Nephron (organoid): ENCODE measurements at regions not wholly inside any gene's neighbourhood (a gene's known extent, or its start where the extent isn't known, plus 50 kb on each side); places are given as distances from the start of the nearest gene placed in this dataset.
"Not testable (repeated sequence)": the region's sequence is repeated elsewhere in the genome, so short reads cannot be mapped to it uniquely, and the experiment has no call there.

Source experiments
- H3K27ac Mint-ChIP-seq, 3 experiments: 2 replicates each; pipeline ENCODE4 v1.8.0; 2020; ENCODE audit warnings: mixed read lengths in 3 of 3, mild to moderate bottlenecking in 2 of 3, moderate library complexity in 1 of 3
- H3K27me3 Mint-ChIP-seq: 2 replicates; pipeline ENCODE4 v1.8.0; 2021; ENCODE audit warnings: low read depth, mild to moderate bottlenecking, moderate library complexity, mixed read lengths
- H3K36me3 Mint-ChIP-seq: 2 replicates; pipeline ENCODE4 v1.8.0; 2020; ENCODE audit warnings: low read depth, mixed read lengths
- H3K4me1 Mint-ChIP-seq: 2 replicates; pipeline ENCODE4 v1.8.0; 2020; ENCODE audit warnings: mixed read lengths
- H3K4me3 Mint-ChIP-seq, 3 experiments: 2 replicates each; pipeline ENCODE4 v1.8.0; 2020; ENCODE audit warnings: mild to moderate bottlenecking in 3 of 3, mixed read lengths in 3 of 3, moderate library complexity in 2 of 3
- H3K9me3 Mint-ChIP-seq: 2 replicates; pipeline ENCODE4 v1.8.0; 2020; ENCODE audit warnings: mixed read lengths
- TF ChIP-seq, protein P1 (sequence below), 3 experiments: fragments of 200-600 bp; sonication (generic); IDR thresholded peaks; one replicate each; pipeline ENCODE4 v1.5.0; 2021; ENCODE audit warnings: antibody characterized with exemption in 3 of 3; ENCODE audit not compliant: unreplicated experiment in 3 of 3

DNA sequence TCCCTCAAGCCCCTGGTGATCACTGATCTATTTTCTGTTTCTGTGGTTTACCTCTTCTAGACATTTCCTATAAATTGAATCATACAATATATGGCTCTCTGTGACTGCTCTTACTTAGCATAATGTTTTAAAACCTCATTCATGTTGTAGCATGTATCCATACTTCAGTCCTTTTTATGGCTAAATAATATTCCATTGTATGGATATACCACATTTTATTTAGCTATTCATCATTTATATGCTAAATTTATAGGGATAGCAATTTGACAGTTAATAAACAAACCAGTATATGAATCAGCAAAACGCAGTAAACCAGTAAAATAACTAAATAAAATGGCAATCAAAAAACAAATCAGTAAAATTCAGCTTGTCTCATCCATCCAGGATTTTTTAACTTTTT is 286.1 kb upstream of the HNRNPA3 start:
- Mint-ChIP-seq H3K27me3 (peaks cover 7% of the 10 kb centered on the region), H3K9me3 (peaks cover 7% of the 10 kb centered on the region), H3K4me3 (no peak overlapping the region), H3K36me3 (no peaks in the 10 kb centered on the region), H3K4me1 (no peaks in the 10 kb centered on the region), H3K27ac (no peak overlapping the region)
- TF ChIP-seq, protein P1, sequence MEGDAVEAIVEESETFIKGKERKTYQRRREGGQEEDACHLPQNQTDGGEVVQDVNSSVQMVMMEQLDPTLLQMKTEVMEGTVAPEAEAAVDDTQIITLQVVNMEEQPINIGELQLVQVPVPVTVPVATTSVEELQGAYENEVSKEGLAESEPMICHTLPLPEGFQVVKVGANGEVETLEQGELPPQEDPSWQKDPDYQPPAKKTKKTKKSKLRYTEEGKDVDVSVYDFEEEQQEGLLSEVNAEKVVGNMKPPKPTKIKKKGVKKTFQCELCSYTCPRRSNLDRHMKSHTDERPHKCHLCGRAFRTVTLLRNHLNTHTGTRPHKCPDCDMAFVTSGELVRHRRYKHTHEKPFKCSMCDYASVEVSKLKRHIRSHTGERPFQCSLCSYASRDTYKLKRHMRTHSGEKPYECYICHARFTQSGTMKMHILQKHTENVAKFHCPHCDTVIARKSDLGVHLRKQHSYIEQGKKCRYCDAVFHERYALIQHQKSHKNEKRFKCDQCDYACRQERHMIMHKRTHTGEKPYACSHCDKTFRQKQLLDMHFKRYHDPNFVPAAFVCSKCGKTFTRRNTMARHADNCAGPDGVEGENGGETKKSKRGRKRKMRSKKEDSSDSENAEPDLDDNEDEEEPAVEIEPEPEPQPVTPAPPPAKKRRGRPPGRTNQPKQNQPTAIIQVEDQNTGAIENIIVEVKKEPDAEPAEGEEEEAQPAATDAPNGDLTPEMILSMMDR (IDR thresholded peaks at IDR 0.05; ENCODE audit: unreplicated experiment in 3 of 3): no peak

DNA sequence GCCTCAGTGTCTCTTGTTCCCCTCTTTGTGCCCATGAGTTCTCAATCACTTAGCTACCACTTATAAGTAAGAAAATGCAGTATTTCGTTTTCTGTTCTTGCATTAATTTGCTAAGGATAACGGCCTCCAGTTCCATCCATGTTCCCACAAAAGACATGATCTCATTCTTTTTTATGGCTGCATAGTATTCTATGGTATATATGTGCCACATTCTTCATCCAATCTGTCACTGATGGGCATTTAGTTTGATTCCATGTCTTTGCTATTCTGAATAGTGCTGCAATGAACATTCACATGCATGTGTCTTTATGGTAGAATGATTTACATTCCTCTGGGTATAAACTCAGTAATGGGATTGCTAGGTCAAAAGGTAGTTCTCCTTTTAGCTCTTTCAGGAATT is 283.2 kb upstream of the HNRNPA3 start:
- H3K27ac Mint-ChIP-seq, H3K9me3 Mint-ChIP-seq, H3K4me1 Mint-ChIP-seq, H3K36me3 Mint-ChIP-seq, H3K4me3 Mint-ChIP-seq: not testable (repeated sequence)
- H3K27me3 Mint-ChIP-seq: peaks cover 10% of the 10 kb centered on the region

DNA sequence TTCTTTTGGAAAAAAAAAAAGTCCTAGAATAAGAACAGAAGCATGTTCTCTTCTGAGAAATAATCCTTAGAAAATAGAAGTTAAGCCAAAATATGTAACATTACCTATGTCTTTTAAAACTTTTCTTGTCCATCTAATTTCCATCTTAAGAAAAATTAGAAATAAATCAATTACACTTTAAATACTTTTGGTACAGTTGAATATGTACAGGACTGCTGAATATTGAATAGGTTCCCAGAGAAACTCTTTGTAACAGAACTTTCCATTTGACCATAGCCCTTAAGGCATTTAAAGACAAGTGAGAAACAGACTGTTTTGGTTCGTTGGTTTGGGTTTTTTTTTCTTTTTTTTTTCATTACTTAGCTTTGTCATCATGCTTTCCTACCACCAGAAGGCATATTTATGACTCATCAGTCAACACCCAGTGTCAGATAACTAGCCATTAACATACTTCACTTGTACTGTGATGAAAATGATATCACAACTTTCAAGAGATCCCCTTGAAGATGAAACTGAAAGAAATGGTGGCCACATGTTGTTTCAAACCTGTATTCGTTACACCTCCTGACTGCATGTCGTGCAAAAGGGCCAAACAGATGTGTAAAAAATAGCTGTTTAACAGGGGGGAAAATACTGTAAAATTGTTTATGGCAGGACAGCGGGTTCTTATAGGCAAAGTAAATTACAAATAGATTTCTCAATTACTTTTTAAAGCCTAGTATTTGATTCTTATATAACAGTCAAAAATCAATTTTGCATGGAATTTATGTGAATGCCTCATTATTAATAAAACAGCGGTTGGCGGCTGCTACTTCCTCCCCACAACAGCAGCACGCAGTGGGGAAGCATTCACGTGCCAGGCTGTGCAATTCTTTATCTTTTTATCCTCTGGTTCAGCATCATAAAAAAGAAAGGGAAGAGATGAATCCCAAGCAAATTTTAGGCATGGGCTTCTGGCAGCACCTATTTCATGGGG is 280.7 kb upstream of the HNRNPA3 start:
- no peak overlapping the region for H3K4me3 Mint-ChIP-seq
- H3K4me1 Mint-ChIP-seq: peaks cover 6% of the 10 kb centered on the region
- H3K27me3 Mint-ChIP-seq: peaks cover 21% of the 10 kb centered on the region
- TF ChIP-seq, protein P1 (IDR thresholded peaks at IDR 0.05; ENCODE audit: unreplicated experiment in 3 of 3): no peak
- no peaks in the 10 kb centered on the region for H3K36me3 Mint-ChIP-seq
- H3K27ac Mint-ChIP-seq: no peak overlapping the region
- H3K9me3 Mint-ChIP-seq: peaks cover 7% of the 10 kb centered on the region

DNA sequence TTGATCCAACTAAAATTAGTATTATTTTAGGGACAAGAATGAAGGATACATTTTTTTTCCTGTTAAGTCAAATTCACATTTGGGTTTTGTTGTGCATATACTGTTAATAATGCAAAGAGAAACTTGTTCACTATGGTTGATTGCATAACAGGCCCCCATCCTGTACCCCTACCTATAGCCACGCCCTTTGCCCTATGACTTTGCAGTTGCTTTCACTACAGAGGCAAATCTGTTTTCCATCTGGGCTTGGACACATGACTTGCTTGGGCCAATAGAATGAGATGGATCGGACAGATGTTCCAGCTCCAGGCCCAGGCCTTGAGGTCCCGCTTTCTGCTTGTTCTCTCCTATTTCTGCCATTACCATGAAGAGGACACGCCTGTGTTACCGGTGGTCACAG is 278.5 kb upstream of the HNRNPA3 start:
- Mint-ChIP-seq H3K27ac (no peak overlapping the region), H3K4me1 (peaks cover 6% of the 10 kb centered on the region), H3K9me3 (no peaks in the 10 kb centered on the region), H3K4me3 (no peak overlapping the region), H3K27me3 (peaks cover 17% of the 10 kb centered on the region), H3K36me3 (no peaks in the 10 kb centered on the region)
- TF ChIP-seq, protein P1 (IDR thresholded peaks at IDR 0.05; ENCODE audit: unreplicated experiment in 3 of 3): no peak

DNA sequence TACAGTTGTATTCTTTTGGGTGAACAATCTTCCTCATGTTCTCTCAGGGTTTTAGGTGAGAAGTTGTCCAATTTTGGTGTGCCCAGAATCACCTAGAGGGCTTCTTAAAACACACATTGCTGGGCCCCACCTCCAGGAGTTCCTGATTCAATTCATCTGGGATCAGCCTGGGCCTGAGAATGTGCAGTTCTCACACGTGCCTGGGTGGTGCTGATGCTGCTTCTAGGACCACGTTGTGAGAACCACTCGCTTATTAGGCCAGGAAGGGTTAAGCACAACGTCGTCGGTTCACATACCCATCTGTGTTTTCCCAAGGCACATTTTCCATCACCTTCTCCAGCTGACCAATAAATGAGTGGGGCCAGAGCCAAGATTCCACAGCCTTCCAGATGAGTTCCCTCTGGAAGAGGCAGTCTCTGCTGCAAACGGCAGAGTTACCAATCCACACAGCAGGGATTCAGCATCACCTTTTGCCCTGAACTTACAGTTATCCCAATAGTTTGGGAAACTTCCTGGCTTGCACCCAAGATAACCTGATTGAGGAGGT is 277.7 kb upstream of the HNRNPA3 start:
- peaks cover 14% of the 10 kb centered on the region for H3K27me3 Mint-ChIP-seq
- H3K4me3 Mint-ChIP-seq: no peak overlapping the region
- no peaks in the 10 kb centered on the region for H3K36me3 Mint-ChIP-seq
- peaks cover 6% of the 10 kb centered on the region for H3K4me1 Mint-ChIP-seq
- no peaks in the 10 kb centered on the region for H3K9me3 Mint-ChIP-seq
- TF ChIP-seq, protein P1 (IDR thresholded peaks at IDR 0.05; ENCODE audit: unreplicated experiment in 3 of 3): no peak
- no peak overlapping the region for H3K27ac Mint-ChIP-seq

DNA sequence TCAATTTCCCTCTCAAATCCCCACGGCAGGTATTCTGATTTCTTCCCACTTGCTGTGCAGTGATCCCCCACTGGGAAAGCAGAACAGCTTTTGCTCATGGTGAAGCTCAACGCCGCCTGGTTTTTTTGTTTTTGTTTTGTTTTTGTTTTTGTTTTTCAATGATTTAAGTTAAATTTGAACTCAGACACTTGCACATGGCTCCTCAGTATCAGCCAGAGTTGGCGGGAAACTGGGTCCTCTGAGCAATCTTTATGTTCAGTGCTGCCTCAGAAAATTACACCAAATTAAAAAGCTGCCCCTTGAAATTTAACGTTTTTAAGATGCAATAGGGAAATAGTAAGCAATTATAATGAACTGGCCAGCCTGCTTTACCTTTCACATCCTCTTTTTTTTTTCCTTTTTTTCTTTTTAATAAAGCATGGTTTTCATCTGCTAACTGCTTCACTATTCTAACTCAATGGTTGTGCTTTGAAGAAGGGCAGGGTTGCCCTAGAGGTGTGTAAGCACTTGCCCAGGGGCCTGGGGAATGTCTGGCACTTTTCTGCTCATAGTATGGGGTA is 277.0 kb upstream of the HNRNPA3 start:
- peaks cover 14% of the 10 kb centered on the region for H3K27me3 Mint-ChIP-seq
- H3K9me3 Mint-ChIP-seq: no peaks in the 10 kb centered on the region
- no peak overlapping the region for H3K27ac Mint-ChIP-seq
- peaks cover 6% of the 10 kb centered on the region for H3K4me1 Mint-ChIP-seq
- H3K36me3 Mint-ChIP-seq: no peaks in the 10 kb centered on the region
- no peak overlapping the region for H3K4me3 Mint-ChIP-seq
- TF ChIP-seq, protein P1 (IDR thresholded peaks at IDR 0.05; ENCODE audit: unreplicated experiment in 3 of 3): no peak
